ENCODE measurements at regions not wholly inside any gene's neighbourhood (a gene's known extent, or its start where the extent isn't known, plus 50 kb on each side); places are given as distances from the start of the nearest gene placed in this dataset.

GRCh38 chr5:143692342-143692741 lies 119.6 kb upstream of the HMHB1 start:
- 97 to 98% (median 98%) methylated on average over 1 of the region's 1 CpG for WGBS, 4 donors
- Histone ChIP-seq H3K27ac (no peak overlapping the region), H3K9me3 (peaks cover 0 to 20% (median 4%) of the 10 kb centered on the region in 12 donors), H3K27me3 (no peaks in the 10 kb centered on the region), H3K36me3 (no peaks in the 10 kb centered on the region), H3K4me3 (no peak overlapping the region), H3K4me1 (peaks cover 0 to 41% (median 15%) of the 10 kb centered on the region in 12 donors)
- DNase-seq (no peak), ATAC-seq (no peak)
- intact Hi-C loops (cut with DNase I) = no loop called here
- no peak for TF ChIP-seq POLR2A (IDR thresholded peaks at IDR 0.05)
- TF ChIP-seq, protein P1, sequence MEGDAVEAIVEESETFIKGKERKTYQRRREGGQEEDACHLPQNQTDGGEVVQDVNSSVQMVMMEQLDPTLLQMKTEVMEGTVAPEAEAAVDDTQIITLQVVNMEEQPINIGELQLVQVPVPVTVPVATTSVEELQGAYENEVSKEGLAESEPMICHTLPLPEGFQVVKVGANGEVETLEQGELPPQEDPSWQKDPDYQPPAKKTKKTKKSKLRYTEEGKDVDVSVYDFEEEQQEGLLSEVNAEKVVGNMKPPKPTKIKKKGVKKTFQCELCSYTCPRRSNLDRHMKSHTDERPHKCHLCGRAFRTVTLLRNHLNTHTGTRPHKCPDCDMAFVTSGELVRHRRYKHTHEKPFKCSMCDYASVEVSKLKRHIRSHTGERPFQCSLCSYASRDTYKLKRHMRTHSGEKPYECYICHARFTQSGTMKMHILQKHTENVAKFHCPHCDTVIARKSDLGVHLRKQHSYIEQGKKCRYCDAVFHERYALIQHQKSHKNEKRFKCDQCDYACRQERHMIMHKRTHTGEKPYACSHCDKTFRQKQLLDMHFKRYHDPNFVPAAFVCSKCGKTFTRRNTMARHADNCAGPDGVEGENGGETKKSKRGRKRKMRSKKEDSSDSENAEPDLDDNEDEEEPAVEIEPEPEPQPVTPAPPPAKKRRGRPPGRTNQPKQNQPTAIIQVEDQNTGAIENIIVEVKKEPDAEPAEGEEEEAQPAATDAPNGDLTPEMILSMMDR (IDR thresholded peaks at IDR 0.05) = no peak

- 53 to 64% (median 61%) methylated on average over 5 of the region's 5 CpGs for WGBS, 4 donors
- intact Hi-C loops (cut with DNase I) = no loop called here
- TF ChIP-seq, protein P1 (IDR thresholded peaks at IDR 0.05) = no peak
- TF ChIP-seq POLR2A (IDR thresholded peaks at IDR 0.05) = no peak
- Histone ChIP-seq H3K4me3 (no peak overlapping the region), H3K27ac (no peak overlapping the region), H3K27me3 (no peaks in the 10 kb centered on the region), H3K36me3 (no peaks in the 10 kb centered on the region), H3K9me3 (peaks cover 0 to 20% (median 4%) of the 10 kb centered on the region in 12 donors), H3K4me1 (peaks cover 0 to 41% (median 15%) of the 10 kb centered on the region in 12 donors)
- no peak for ATAC-seq
- no peak for DNase-seq
Observed at GRCh38 chr5:143691945-143692290, 120.0 kb upstream of the HMHB1 start.

GRCh38 chr5:143691287-143691944 lies 120.5 kb upstream of the HMHB1 start:
- H3K4me1 ChIP-seq = peaks cover 0 to 41% (median 15%) of the 10 kb centered on the region in 12 donors
- no peaks in the 10 kb centered on the region for H3K36me3 ChIP-seq
- WGBS, 4 donors = 54 to 75% (median 70%) methylated on average over 3 of the region's 3 CpGs
- no peak overlapping the region for H3K4me3 ChIP-seq
- intact Hi-C loops (cut with DNase I) = no loop called here
- no peak for DNase-seq
- peaks cover 0 to 20% (median 4%) of the 10 kb centered on the region in 12 donors for H3K9me3 ChIP-seq
- ATAC-seq = no peak
- TF ChIP-seq POLR2A (IDR thresholded peaks at IDR 0.05) = no peak
- TF ChIP-seq, protein P1 (IDR thresholded peaks at IDR 0.05) = no peak
- H3K27ac ChIP-seq = no peak overlapping the region
- H3K27me3 ChIP-seq = no peaks in the 10 kb centered on the region

DNA sequence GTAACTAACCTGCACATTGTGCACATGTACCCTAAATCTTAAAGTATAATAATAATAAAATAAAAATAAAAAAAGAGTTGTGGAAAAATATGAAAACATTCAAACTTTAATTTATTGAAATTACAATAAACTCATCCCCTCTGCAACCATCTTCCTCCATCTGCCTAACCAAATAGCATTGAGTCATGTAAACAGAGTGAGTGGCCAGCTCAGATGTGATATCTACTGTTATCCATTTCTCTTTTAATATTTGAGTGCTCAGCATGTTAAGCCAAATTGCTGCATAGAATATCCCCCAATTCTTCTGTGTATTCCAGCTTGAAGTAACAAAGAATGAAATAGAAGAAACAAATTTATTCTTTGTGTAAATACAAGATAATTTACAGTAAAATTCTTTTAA lies 124.4 kb upstream of the HMHB1 start:
- intact Hi-C loops (cut with DNase I) = loop anchor here in 3 of 10 donors (5.0 to 10.0 kb wide), 2 partner anchors 273 to 280 kb away; no protein-coding TSS in a partner anchor
- Histone ChIP-seq H3K27me3 (no peaks in the 10 kb centered on the region), H3K36me3 (no peaks in the 10 kb centered on the region), H3K27ac (no peak overlapping the region), H3K4me3 (no peak overlapping the region), H3K9me3 (peaks cover 0 to 20% (median 4%) of the 10 kb centered on the region in 12 donors), H3K4me1 (peaks cover 0 to 17% (median 4%) of the 10 kb centered on the region in 12 donors)
- ATAC-seq (no peak), DNase-seq (no peak)
- TF ChIP-seq POLR2A (IDR thresholded peaks at IDR 0.05) = no peak
- TF ChIP-seq, protein P1 (IDR thresholded peaks at IDR 0.05) = no peak

Measured in heart left ventricle (tissue), 16 donors.